Activated CD4-positive, alpha-beta T cell treated with anti-CD3 and anti-CD28 coated beads, Interleukin-2, amount 50 U/mL, for 24 hours (primary cell): ENCODE measurements at regions not wholly inside any gene's neighbourhood (a gene's known extent, or its start where the extent isn't known, plus 50 kb on each side); places are given as distances from the start of the nearest gene placed in this dataset.
"Not testable (repeated sequence)": the region's sequence is repeated elsewhere in the genome, so short reads cannot be mapped to it uniquely, and the experiment has no call there.

ENCODE experiments used
- DNase-seq, 2 donors: peaks; one replicate each; pipeline ENCODE4 v3.0.0-alpha.2; 2020; ENCODE audit warnings: low read depth in 1 of 2, low spot score in 1 of 2

DNA sequence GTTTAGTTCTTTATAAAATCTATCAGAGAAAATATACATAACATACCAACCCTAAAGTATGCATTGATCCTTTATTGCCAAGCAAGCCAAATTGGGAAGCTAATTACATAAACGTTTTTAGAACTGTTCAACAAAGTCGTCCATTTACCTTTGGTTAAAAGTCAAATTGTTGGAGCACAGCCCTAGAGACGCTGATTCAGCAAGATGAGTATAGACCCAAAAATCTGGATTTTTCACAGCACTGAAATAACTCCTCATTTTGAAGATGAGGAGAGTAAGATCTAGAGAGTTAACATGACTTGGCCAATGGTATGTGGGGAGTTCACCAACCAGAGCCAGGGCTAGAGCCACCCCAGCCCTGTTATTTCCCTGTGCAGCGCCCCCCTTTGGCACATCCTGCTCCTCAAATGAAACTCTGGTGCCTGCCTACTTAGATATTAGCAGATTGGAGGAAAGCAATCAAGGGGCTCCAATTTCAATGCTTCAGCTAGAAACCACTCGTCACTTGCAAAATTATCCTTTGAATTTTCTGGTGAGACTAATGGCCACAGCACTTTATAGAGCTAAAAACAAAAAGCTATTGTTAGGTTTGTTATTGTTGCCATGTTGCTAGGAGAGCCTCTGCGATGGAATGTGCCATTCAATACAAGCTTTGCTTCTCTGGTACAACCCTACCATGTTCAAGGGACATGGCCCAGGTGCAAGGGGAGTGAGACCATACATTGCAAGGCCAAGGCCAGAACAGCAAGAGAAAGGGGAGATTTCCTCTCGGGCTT, 132.6 kb upstream of the ZEB1 start:
- no peak for DNase-seq

DNA sequence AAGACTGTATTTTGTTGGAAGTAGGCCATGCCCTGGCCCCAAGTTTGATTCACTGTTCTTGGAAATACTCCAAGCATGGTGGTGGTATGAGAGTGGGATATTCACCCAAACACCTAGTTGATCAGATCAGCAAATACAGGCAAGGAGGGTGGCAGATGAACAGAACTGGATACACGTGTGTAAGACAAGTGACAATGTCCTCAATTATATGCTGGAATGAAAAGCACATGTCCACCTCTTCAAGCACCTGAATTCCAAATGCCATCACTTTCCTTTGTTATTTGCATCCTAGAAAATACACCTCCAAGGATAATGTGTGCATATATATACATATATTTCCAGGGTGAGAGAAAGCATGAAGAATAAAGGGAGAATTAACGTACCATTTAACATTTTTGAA, 131.8 kb upstream of the ZEB1 start:
- DNase-seq = no peak

DNA sequence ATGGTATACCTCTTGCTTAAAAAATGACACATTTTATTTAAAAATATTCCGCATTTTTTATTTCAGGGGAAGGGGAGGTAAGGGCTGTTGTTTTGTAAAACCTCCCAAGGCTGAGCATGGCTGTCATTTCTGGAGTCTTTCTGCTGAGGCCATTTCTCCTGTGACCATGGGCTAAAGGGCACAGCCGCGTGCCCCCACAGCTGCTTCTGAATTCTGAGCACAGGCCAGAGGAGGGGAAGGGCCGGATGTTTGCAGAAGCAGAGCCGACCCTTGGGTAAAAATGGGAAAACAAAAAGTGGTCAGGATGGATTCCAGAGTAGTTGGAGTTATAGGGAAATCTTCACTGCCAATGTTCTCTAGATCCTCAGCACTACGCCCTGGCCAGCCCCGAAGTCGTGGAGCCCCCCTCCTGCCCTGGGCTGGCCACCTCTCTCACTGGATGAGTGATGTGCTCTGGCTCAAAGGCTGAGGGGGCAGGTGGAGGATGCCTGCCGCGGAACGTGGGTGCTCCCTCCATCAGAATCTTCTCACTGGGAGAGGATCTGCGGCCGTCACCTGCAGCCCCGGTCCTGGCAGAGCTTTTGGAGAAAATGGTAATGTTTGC, 131.3 kb upstream of the ZEB1 start:
- no peak for DNase-seq

DNA sequence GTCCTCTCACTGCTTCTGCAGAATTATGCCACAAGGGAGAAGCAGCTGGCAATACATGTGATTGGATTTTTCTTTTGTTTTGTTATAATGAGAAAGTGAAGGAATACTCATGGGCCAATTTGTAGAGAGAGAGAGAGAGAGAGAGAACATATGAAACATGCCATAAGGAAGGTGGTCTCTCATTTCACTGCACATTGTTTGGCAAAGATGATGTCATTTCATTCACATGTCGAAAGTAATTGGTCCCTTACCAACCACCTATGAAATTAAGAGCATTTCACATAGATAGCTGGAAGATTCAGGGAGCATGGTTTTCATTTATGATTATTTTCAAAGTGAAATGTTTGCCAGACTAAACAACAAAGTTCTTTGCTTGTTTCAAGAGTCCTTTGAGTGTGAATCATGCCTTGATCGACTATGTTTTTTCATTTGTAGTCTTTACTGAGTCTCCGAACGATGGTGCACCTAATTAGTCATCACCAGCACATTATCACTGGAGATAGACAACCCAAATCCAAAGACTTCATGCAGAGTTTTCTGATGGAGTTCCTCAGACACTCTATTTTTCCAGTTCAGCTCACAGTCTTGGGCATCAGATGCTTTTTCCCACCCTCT, 130.1 kb upstream of the ZEB1 start:
- no peak for DNase-seq

DNA sequence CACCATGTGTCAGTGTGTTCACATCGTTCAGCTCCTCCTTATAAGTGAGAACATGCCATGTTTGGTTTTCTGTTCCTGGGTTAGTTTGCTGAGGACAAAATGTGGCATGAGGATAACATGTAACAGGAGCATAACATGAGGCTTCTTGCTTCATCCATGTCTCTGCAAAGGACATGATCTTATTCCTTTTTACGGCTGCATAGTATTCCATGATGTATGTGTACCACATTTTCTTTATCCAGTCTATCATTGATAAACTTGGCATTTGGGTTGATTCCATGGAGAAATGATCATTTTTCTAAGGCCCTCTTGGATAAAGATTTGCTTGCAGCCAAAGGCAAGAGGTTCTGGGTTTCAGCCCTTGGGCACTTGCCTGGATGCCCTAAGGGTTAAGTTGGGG, 128.5 kb upstream of the ZEB1 start:
- DNase-seq = no peak

DNA sequence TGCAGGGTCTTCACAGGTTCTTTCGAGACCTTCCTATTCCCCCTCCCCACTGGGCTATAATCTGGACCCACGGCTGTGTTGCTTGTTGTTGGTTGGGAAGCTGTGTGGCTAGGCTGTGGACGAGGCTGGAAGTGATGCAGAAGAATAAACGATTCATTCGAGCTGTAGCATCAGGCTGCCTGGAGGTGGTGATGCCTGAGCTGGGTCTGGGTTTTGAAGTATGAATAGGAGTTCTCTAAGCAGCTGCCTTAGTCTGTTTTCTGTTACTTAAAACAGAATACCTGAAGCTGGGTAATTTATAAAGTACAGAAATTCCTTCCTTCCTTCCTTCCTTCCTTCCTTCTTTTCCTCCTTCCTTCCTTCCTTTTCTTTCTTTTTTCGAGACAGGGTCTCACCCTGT, 126.5 kb upstream of the ZEB1 start:
- no peak for DNase-seq

DNA sequence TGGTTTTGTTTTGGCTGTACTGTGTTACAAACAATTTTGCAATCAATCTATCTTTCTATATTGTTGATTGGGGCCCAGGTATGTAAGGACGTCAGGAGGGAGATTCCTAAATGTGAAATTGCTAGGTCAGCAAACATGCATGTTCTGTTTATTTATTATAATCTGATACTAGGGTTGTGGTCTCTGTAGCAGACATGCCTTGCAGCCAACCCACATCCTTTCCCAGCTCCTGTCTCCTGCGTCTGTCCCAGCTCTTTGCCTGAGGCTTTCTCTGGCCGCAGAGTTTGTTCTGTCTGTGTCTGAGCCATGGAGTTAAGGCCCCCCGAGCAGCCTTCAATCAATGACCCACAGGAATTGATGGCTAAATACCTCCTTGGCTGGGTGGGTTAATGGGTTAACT, 124.0 kb upstream of the ZEB1 start:
- DNase-seq = no peak

DNA sequence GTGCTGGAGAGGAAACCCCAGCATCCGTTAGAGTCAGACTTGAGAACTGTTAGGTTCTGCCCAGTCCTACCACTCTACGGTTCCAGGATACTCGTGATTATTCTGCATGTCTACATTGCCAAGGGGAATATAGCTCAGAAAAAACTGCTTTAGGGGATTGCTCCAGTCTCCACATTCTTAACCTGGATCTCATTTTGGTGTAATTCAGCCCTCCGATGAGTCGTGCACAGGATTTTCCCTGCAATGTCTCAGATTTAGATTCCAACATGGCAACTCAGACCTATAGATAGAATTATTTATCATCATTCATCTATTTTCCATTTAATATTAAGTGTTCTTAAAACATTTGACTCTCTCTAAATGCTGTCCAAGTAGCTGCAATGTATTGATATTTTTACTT, 121.1 kb upstream of the ZEB1 start:
- no peak for DNase-seq

DNA sequence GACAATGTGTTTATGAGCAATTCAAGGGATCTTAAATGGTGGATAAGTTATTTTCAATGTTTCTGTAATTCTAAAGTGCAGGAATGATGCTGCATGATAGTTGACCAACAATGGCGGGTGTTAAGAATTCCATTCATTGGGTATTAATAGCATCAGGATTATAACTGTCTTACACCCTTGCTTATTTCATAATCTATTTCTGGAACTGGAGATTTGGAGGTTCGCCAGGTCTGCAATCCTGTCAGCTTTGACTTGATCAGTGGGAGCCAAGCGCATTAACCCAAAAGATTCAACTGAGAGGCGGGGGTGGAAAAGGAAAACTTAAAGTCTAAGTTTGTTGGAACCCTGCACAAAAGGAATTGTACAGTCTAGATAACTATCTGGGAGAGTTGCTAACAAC, 114.9 kb upstream of the ZEB1 start:
- DNase-seq = no peak

DNA sequence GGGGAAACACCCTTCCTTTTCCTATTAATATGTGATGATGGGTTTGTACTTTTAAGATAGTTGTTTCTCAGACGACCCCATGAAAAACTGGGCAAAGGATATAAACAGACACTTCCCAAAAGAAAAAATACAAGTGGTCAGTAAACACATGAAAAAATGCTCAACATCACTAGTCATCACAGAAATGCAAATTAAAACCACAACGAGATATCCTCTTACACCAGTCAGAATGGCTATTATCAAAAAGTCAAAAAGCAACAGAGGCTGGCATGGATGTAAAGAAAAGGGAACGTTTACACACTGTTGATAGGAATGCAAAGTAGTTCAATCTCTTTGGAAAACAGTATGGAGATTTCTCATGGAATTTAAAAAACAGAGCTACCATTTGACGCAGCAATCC, 111.4 kb upstream of the ZEB1 start:
- no peak for DNase-seq

DNA sequence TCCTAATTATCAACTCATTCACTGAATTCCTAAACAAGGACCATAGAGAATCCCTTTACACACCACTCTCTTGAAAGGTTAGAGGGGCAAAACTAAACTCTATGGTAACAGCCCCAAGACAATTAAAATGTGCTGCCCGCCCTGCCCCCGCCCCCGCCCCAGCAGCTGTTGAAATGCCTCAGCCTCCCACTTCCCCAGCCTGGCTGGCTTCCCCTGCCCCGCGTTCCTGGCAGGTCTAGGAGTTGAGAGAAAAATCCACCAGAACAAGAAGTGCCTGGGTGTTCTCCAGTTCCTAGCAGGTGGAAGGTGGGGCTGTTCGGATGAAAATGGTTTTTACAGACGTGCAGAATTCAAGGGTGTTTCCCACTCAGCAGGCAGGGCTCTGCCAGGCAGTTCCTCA, 109.5 kb upstream of the ZEB1 start:
- DNase-seq = no peak

DNA sequence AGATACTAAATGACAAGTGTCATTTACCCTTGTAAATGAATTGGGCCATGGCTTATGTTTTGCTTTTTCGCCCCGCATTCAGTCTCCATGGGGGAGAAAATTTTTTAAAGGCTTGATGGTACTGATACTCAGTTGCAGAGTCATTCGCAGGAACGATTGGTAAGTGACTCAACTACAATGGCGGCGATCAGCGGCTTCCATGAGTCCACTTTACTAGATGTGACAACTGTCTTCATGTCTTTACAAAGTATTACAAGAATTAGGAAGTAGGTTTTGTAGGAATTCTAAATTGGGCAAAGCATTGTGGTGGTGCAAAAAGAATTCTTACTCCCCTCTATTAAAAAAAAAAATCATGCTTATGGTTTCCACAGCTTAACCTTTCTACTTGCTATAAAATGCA, 108.8 kb upstream of the ZEB1 start:
- no peak for DNase-seq

DNA sequence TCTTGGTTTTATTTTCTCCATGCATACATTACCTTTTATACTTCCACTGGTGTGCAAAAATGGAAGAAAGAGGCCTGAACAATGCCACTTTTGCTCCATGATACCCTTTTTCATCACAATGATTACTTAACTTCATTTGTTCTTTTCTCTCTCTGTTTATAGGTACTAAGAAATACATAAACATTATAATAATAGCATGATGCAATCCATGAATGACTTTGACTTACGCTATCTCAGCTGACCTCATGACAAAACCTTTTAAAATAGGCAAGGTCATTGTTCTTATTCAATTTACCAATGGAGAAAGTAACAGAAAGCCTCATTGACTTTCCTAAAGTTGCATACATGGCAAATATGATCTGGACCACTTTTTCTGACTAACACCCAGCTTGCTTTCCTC, 105.1 kb upstream of the ZEB1 start:
- no peak for DNase-seq

DNA sequence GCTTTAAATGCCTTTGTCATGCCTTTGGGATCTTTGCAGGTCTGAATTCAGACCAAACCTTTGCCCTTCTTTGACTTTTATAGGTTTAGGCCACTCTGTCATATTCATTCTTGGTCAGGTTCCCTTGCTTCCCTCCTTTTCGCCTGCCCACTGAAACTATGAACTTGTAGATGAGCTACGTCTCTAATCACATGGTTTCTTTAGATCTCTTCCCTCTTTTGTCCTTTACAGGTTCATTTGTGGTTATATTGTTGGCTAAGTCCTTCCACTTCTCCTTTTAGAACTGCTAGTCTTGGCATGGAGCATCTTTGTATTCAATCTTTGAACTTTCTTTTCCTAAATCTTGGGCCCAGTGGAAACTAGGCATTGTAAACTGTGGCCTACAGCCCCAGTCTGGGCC, 104.0 kb upstream of the ZEB1 start:
- DNase-seq = no peak

DNA sequence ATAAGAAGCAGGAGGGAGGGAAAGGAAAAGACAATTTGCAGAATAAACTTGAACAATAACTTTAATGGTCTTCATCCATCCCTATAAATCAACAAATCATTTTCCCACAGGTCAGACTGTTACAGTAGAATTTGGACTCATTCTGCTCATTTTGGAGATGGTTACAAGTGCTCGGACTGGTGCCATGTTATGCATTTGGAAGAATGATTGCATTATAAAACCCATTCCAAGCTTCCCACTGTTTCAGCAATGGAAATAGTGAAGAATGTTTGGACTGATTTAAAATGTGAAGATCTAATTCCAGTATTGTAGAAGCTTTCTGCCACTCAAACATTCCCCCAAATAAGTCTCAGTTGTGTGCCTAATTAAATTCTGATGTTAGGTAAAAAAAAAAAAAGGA, 99.7 kb upstream of the ZEB1 start:
- no peak for DNase-seq

DNA sequence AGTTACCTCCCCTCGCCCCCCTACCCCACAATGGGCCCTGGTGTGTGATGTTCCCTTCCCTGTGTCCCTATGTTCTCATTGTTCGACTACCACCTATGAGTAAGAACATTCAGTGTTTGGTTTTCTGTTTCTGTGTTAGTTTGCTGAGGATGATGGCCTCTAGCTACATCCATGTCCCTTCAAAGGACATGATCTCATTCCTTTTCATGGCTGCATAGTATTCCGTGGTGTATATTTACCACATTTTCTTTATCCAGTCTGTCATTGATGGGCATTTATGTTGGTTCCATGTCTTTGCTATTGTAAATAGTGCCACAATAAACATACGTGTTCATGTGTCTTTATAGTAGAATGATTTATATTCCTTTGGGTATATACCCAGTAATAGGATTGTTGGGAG, 90.2 kb upstream of the ZEB1 start:
- DNase-seq = not testable (repeated sequence)

DNA sequence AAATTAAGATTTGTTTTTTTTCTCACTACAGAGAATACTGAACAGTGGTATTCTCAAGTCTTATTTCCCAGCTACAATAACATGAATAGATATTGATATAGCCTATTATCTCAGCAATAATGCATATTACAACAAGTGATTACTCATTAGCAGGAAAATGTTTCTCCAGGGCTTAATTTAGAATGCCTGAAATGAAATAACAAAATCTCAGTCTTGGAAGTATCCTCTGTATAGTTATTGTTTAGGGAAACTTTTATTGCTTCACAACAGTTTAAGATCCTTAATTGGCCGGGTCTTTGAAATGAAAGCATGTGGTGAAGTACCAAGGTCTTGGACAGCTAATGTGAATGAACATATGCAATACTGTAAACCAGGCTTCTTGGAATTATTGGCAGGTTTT, 79.1 kb upstream of the ZEB1 start:
- DNase-seq = no peak

DNA sequence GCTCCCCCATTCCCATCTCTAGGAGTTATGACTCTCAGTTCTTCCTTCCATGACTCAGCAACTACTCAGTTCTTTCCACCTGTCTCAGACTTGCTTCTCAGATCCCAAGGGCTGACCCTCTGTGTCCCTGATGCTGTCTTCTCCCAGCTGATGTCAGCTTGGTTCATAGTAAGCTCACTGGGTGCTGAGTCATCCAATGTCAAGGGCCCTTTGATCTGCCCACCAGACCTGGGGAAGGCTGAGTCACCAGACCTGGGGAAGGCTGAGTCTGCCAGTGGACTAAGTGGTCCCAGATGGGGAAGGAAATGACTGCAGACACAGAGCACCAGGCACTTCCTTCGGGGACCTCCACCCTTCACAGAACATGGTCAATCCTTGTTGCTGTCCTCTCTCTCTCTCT, 76.1 kb upstream of the ZEB1 start:
- DNase-seq = peak; percentile 23 to 59

DNA sequence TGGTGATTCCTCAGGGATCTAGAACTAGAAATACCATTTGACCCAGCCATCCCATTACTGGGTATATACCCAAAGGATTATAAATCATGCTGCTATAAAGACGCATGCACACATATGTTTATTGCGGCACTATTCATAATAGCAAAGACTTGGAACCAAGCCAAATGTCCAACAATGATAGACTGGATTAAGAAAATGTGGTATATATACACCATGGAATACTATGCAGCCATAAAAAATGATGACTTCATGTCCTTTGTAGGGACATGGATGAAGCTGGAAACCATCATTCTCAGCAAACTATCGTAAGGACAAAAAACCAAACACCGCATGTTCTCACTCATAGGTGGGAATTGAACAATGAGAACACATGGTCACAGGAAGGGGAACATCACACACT, 67.9 kb upstream of the ZEB1 start:
- DNase-seq = not testable (repeated sequence)

DNA sequence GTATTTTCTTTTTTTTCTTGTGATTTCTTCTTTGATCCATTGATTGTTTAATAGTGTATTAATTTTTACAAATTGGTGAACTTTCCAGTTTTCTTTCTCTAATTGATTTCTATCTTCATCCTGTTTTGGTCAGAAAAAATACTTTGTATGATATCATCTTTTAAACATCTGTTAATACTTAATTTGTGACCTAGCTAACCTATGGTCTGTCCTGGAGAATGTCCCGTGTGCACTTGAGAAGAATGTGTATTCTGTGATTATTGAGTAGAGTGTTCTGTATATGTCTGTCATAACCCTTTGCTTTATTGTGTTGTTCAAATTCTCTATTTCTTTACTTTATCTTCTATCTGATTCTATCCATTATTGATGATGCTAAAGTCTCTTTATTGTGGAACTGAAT, 65.8 kb upstream of the ZEB1 start:
- DNase-seq = no peak

DNA sequence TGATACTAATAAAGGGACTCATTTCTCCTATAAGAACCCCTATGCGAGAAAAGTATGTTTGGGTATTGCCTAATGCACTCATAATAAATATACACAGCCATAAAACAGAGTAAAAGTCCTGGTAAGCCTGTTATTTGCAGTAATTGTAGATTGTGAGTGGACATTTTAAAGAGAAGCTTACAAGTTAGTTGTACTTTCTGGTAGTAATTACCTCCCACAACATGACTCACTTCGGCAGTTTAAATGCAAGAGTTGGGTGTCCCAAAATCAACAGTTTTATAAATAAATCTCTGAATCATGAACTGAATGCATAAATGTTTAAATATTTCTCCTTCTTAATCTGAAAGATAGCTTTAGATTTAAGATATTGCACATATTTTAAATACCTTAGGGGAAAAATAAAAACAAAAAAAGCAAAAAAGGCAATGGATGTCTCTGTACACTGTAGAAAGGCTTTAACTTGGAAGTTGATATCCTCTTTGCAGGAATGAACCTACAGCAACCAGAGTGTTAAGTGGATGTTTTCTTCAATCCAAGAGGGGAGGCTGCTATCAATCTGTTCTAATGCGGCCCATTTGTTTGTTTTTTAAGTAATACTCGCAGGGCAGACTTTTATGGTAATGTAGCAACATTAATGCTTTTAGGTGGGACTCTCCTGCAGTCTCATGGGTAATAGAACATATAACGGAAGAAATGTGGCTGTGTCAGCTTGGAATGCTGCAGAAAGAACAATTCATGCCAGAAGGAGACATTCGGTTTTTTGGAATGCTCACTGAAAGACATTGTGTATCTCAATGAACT, 57.3 kb upstream of the ZEB1 start:
- DNase-seq = no peak

DNA sequence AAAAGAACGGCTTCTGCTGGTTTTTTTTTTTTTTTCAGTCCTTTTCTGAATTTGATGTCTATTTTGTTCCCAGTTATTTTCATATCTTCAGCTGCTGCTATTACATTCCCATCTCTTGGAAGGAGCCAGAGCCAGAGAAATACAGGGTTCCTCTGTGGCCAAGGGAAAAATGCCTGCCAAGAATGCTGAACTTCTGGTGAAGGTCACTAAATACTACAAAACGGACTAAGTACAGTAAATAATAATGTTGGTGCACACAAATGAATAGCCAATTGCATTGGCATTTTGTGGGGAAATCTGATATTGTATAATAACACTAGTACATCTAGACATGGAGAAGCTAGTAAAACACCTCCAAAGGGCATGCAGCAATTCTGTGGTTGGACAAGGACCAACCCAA, 56.3 kb upstream of the ZEB1 start:
- DNase-seq = no peak
